T-helper 1 cell treated with Interleukin-12 subunit alpha and Interleukin-12 subunit beta and Interleukin-4 antibody, amounts not matched to agents 30 μg/mL and 1 μg/mL, for 36 hours (primary cell): ENCODE measurements at regions not wholly inside any gene's neighbourhood (a gene's known extent, or its start where the extent isn't known, plus 50 kb on each side); places are given as distances from the start of the nearest gene placed in this dataset.

Experiments
- H3K27ac Mint-ChIP-seq: one replicate; pipeline ENCODE4 v1.8.0; 2021; ENCODE audit warnings: mild to moderate bottlenecking, mixed read lengths
- H3K27me3 Mint-ChIP-seq: one replicate; pipeline ENCODE4 v1.8.0; 2021; ENCODE audit warnings: low read depth, mixed read lengths
- H3K36me3 Mint-ChIP-seq: one replicate; pipeline ENCODE4 v1.8.0; 2021; ENCODE audit warnings: low read depth, mixed read lengths
- H3K4me1 Mint-ChIP-seq: one replicate; pipeline ENCODE4 v1.8.0; 2021; ENCODE audit warnings: low read depth, mixed read lengths
- H3K4me3 Mint-ChIP-seq: one replicate; pipeline ENCODE4 v1.8.0; 2021; ENCODE audit warnings: mild to moderate bottlenecking, moderate library complexity, mixed read lengths
- H3K9me3 Mint-ChIP-seq: one replicate; pipeline ENCODE4 v1.8.0; 2021; ENCODE audit warnings: mixed read lengths

- Mint-ChIP-seq H3K36me3 (no peaks in the 10 kb centered on the region), H3K4me3 (no peak overlapping the region), H3K27ac (no peak overlapping the region), H3K4me1 (no peaks in the 10 kb centered on the region), H3K27me3 (no peaks in the 10 kb centered on the region), H3K9me3 (no peaks in the 10 kb centered on the region)
Measured at GRCh38 chr20:60371384-60371783, 413.2 kb downstream of the CDH26 start.

GRCh38 chr20:60372275-60372674 lies 414.1 kb downstream of the CDH26 start:
- Mint-ChIP-seq H3K4me3 (no peak overlapping the region), H3K9me3 (no peaks in the 10 kb centered on the region)

GRCh38 chr20:60372822-60373221 lies 414.6 kb downstream of the CDH26 start:
- Mint-ChIP-seq H3K27me3 (no peaks in the 10 kb centered on the region), H3K4me3 (no peak overlapping the region), H3K9me3 (no peaks in the 10 kb centered on the region), H3K36me3 (no peaks in the 10 kb centered on the region), H3K4me1 (no peaks in the 10 kb centered on the region), H3K27ac (no peak overlapping the region)

More at GRCh38 chr20:60372275-60372674, 414.1 kb downstream of the CDH26 start:
- H3K36me3 Mint-ChIP-seq, result no peaks in the 10 kb centered on the region
- no peaks in the 10 kb centered on the region for H3K4me1 Mint-ChIP-seq
- no peak overlapping the region for H3K27ac Mint-ChIP-seq
- H3K27me3 Mint-ChIP-seq, result no peaks in the 10 kb centered on the region

- Mint-ChIP-seq H3K9me3 (no peaks in the 10 kb centered on the region), H3K27ac (no peak overlapping the region), H3K27me3 (no peaks in the 10 kb centered on the region), H3K36me3 (no peaks in the 10 kb centered on the region), H3K4me1 (no peaks in the 10 kb centered on the region), H3K4me3 (no peak overlapping the region)
Measured at GRCh38 chr20:60378620-60379019, 420.4 kb downstream of the CDH26 start.

- Mint-ChIP-seq H3K4me1 (no peaks in the 10 kb centered on the region), H3K27me3 (no peaks in the 10 kb centered on the region), H3K36me3 (no peaks in the 10 kb centered on the region), H3K27ac (no peak overlapping the region), H3K4me3 (no peak overlapping the region), H3K9me3 (no peaks in the 10 kb centered on the region)
Measured at GRCh38 chr20:60381643-60382400, 423.6 kb downstream of the CDH26 start.

GRCh38 chr20:60389441-60389840 lies 431.2 kb downstream of the CDH26 start:
- H3K36me3 Mint-ChIP-seq, result no peaks in the 10 kb centered on the region
- H3K27ac Mint-ChIP-seq, result no peak overlapping the region
- no peaks in the 10 kb centered on the region for H3K27me3 Mint-ChIP-seq
- H3K9me3 Mint-ChIP-seq, result no peaks in the 10 kb centered on the region
- no peaks in the 10 kb centered on the region for H3K4me1 Mint-ChIP-seq
- no peak overlapping the region for H3K4me3 Mint-ChIP-seq

- Mint-ChIP-seq H3K4me1 (no peaks in the 10 kb centered on the region), H3K4me3 (no peak overlapping the region), H3K27ac (no peak overlapping the region), H3K36me3 (no peaks in the 10 kb centered on the region), H3K27me3 (no peaks in the 10 kb centered on the region), H3K9me3 (no peaks in the 10 kb centered on the region)
Measured at GRCh38 chr20:60389882-60390281, 431.7 kb downstream of the CDH26 start.

GRCh38 chr20:60395991-60396390 lies 437.8 kb downstream of the CDH26 start:
- Mint-ChIP-seq H3K27me3 (no peaks in the 10 kb centered on the region), H3K36me3 (no peaks in the 10 kb centered on the region), H3K4me3 (no peak overlapping the region), H3K9me3 (no peaks in the 10 kb centered on the region), H3K27ac (no peak overlapping the region), H3K4me1 (no peaks in the 10 kb centered on the region)

GRCh38 chr20:60400567-60400966 lies 442.3 kb downstream of the CDH26 start:
- no peaks in the 10 kb centered on the region for H3K9me3 Mint-ChIP-seq
- no peaks in the 10 kb centered on the region for H3K36me3 Mint-ChIP-seq

GRCh38 chr20:60402189-60403058 lies 444.2 kb downstream of the CDH26 start:
- Mint-ChIP-seq H3K27ac (no peak overlapping the region), H3K27me3 (no peaks in the 10 kb centered on the region), H3K4me1 (no peaks in the 10 kb centered on the region), H3K9me3 (no peaks in the 10 kb centered on the region), H3K4me3 (no peak overlapping the region), H3K36me3 (no peaks in the 10 kb centered on the region)

More at GRCh38 chr20:60400567-60400966, 442.3 kb downstream of the CDH26 start:
- no peaks in the 10 kb centered on the region for H3K4me1 Mint-ChIP-seq
- H3K27ac Mint-ChIP-seq, result no peak overlapping the region
- no peak overlapping the region for H3K4me3 Mint-ChIP-seq
- no peaks in the 10 kb centered on the region for H3K27me3 Mint-ChIP-seq

GRCh38 chr20:60403105-60403741 lies 445.0 kb downstream of the CDH26 start:
- no peak overlapping the region for H3K27ac Mint-ChIP-seq
- no peak overlapping the region for H3K4me3 Mint-ChIP-seq
- H3K4me1 Mint-ChIP-seq, result no peaks in the 10 kb centered on the region
- H3K36me3 Mint-ChIP-seq, result no peaks in the 10 kb centered on the region
- H3K27me3 Mint-ChIP-seq, result no peaks in the 10 kb centered on the region
- no peaks in the 10 kb centered on the region for H3K9me3 Mint-ChIP-seq

GRCh38 chr20:60407011-60407771 lies 449.0 kb downstream of the CDH26 start:
- Mint-ChIP-seq H3K27ac (no peak overlapping the region), H3K36me3 (no peaks in the 10 kb centered on the region)

GRCh38 chr20:60407938-60408337 lies 449.7 kb downstream of the CDH26 start:
- no peaks in the 10 kb centered on the region for H3K36me3 Mint-ChIP-seq

More at GRCh38 chr20:60407011-60407771, 449.0 kb downstream of the CDH26 start:
- H3K4me1 Mint-ChIP-seq, result no peaks in the 10 kb centered on the region
- H3K9me3 Mint-ChIP-seq, result no peaks in the 10 kb centered on the region
- H3K27me3 Mint-ChIP-seq, result no peaks in the 10 kb centered on the region
- H3K4me3 Mint-ChIP-seq, result no peak overlapping the region

GRCh38 chr20:60408435-60408834 lies 450.2 kb downstream of the CDH26 start:
- H3K27ac Mint-ChIP-seq, result no peak overlapping the region
- H3K4me1 Mint-ChIP-seq, result no peaks in the 10 kb centered on the region
- no peaks in the 10 kb centered on the region for H3K27me3 Mint-ChIP-seq
- H3K36me3 Mint-ChIP-seq, result no peaks in the 10 kb centered on the region
- H3K4me3 Mint-ChIP-seq, result no peak overlapping the region
- no peaks in the 10 kb centered on the region for H3K9me3 Mint-ChIP-seq

More at GRCh38 chr20:60407938-60408337, 449.7 kb downstream of the CDH26 start:
- H3K4me3 Mint-ChIP-seq, result no peak overlapping the region
- H3K27ac Mint-ChIP-seq, result no peak overlapping the region
- H3K9me3 Mint-ChIP-seq, result no peaks in the 10 kb centered on the region
- H3K4me1 Mint-ChIP-seq, result no peaks in the 10 kb centered on the region
- no peaks in the 10 kb centered on the region for H3K27me3 Mint-ChIP-seq
